Panc1 (cell line): ENCODE measurements at regions not wholly inside any gene's neighbourhood (a gene's known extent, or its start where the extent isn't known, plus 50 kb on each side); places are given as distances from the start of the nearest gene placed in this dataset.

Experiments
- ATAC-seq: fragments of 200-7000 bp; cut with Tn5 transposase; 2 replicates; pipeline ENCODE4 v1.9.1; 2020; ENCODE audit warnings: mild to moderate bottlenecking, moderate library complexity
- BruUV-seq: library from RNA; stranded (reverse); fragments of 400-500 nt; replicated peaks from 2 replicates; lab custom pipeline; 2021; lab: Mats Ljungman, UMichigan
- CTCF ChIA-PET: fragments of 300-600 bp; sonication (Branson Sonifier 250); formaldehyde crosslinking; loops from one replicate; lab custom pipeline; 2022; ENCODE audit warnings: antibody characterized with exemption; lab: Charles Lee
- POLR2A ChIA-PET: fragments of 300-600 bp; sonication (Branson Sonifier 250); formaldehyde crosslinking; loops from one replicate; lab custom pipeline; 2022; ENCODE audit warnings: antibody characterized with exemption; lab: Charles Lee
- DNase-seq: peaks from one replicate; pipeline ENCODE4 v3.0.0-alpha.2; 2010; ENCODE audit warnings: low read depth, low spot score
- H3K27ac ChIP-seq: 2 replicates; pipeline ENCODE4 v1.5.1; 2011; ENCODE audit warnings: mild to moderate bottlenecking, low read length, inconsistent platforms
- H3K27me3 ChIP-seq: fragments of 200-500 bp; sonication (Bioruptor generic); 2 replicates; pipeline ENCODE4 v1.6.0; 2014; ENCODE audit warnings: low read length, inconsistent platforms; ENCODE audit not compliant: control insufficient read depth, insufficient read depth
- H3K36me3 ChIP-seq: fragments of 200-500 bp; sonication (Bioruptor generic); 2 replicates; pipeline ENCODE4 v1.5.1; 2014; ENCODE audit warnings: inconsistent platforms, mild to moderate bottlenecking, low read length, moderate library complexity; ENCODE audit not compliant: control insufficient read depth, insufficient read depth
- H3K4me1 ChIP-seq: 2 replicates; pipeline ENCODE4 v1.5.1; 2011; ENCODE audit warnings: inconsistent platforms, mild to moderate bottlenecking, low read length, moderate library complexity; ENCODE audit not compliant: control insufficient read depth, insufficient read depth
- H3K4me3 ChIP-seq, 2 experiments: 2 replicates each; pipeline ENCODE4 v1.5.1; 2011 to 2012; ENCODE audit warnings: low read depth in 2 of 2, low read length in 2 of 2, mild to moderate bottlenecking in 2 of 2, inconsistent platforms in 1 of 2, moderate library complexity in 1 of 2
- H3K9me3 ChIP-seq: fragments of 200-500 bp; sonication (Bioruptor generic); 2 replicates; pipeline ENCODE4 v1.5.1; 2014; ENCODE audit warnings: low read depth, mild to moderate bottlenecking, inconsistent platforms, low read length, moderate library complexity; ENCODE audit not compliant: control insufficient read depth, insufficient read depth
- CTCF ChIP-seq: fragments of 450-650 bp; IDR thresholded peaks from 2 replicates; pipeline ENCODE4 v1.5.1; 2017; ENCODE audit warnings: mild to moderate bottlenecking
- POLR2AphosphoS5 ChIP-seq: IDR thresholded peaks from 2 replicates; pipeline ENCODE4 v1.6.1; 2012; ENCODE audit warnings: mild to moderate bottlenecking, low read depth, low read length, moderate library complexity
- SIN3A ChIP-seq: IDR thresholded peaks from 2 replicates; pipeline ENCODE4 v1.6.1; 2012; ENCODE audit warnings: low read depth, mild to moderate bottlenecking, low read length, moderate library complexity, borderline replicate concordance; ENCODE audit not compliant: insufficient read depth
- TCF7L2 ChIP-seq: IDR thresholded peaks from 2 replicates; pipeline ENCODE4 v1.6.1; 2011; ENCODE audit warnings: mild to moderate bottlenecking, low read depth, low read length, inconsistent platforms
- in situ Hi-C: cut with HindIII; loops from 2 replicates; pipeline ENCODE4 v1.10.0; 2016; ENCODE audit warnings: low sequenced_read_pairs, low pct_unique_long_range_greater_than_20kb
- intact Hi-C: fragments of 100-400 bp; cut with micrococcal nuclease; formaldehyde crosslinking; loops from one replicate; pipeline ENCODE4 v1.10.0; 2022; ENCODE audit not compliant: unreplicated experiment
- TF ChIP-seq, protein P1 (sequence below), 2 experiments: IDR thresholded peaks; 2 replicates each; pipeline ENCODE4 v1.6.1; 2011 to 2012; ENCODE audit warnings: low read depth in 2 of 2, control low read depth in 1 of 2, low read length in 1 of 2, mild to moderate bottlenecking in 1 of 2, moderate library complexity in 1 of 2; ENCODE audit not compliant: insufficient read depth in 1 of 2

DNA sequence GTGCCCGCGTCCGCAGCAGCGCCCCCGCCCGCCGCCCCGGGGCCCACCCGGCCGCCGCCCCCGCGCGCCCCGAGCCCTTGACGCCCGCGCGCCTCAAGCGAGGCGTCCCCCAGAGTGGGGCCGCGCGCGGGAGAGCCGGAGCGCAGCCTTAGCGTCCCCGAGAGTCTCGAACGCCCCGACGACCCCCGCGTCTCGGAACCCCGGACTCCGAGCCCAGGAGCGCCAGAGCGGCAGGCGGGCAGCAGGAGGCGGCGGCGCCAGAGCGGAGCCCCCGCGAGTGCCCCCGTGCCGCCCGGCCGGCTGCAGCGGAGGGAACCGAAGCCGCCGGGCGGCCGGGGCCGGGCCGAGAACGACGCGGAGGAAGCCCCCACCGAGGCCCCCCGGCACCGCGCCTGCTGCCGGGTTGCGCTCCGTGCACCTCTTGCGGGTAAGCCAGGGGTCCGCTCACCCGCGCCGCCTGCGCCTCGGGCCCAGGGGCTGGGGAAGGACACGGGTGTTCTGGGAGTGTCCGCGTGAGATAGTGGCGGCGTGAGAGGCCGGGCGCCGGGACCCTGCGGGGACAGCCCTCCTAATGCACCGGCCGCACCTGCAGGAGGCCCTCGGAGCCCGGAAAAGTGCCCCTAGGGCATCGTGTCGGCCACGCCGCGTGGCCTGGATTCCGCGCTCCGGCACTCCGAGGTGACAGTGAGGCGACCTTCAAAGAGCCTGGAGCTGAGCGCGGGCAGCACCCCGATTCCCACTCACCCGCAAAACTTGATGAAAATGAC, 52.0 kb upstream of the ULK4 start:
- in situ Hi-C loops = no loop called here
- CTCF ChIA-PET = interaction anchor here (0.7 kb wide), 1 partner anchor 48 kb away, joined by 5 read pairs; no protein-coding TSS in a partner anchor
- Histone ChIP-seq H3K27ac (peak overlapping the region; percentile 89), H3K27me3 (no peaks in the 10 kb centered on the region), H3K4me1 (peaks cover 16% of the 10 kb centered on the region), H3K9me3 (no peaks in the 10 kb centered on the region), H3K4me3 (peak overlapping the region; percentile 75 to 89), H3K36me3 (no peaks in the 10 kb centered on the region; the same call in 1 of the 2 replicates)
- DNase-seq = no peak
- intact Hi-C loops = loop anchor here (5.0 to 10.0 kb wide), 2 partner anchors 52 to 119 kb away; partner anchors contain the start of gene ULK4
- peak; percentile 44 for ATAC-seq
- TF ChIP-seq SIN3A (no peak), TCF7L2 (no peak), CTCF (peak; percentile 57)
- BruUV-seq = no TSS peak
- POLR2A ChIA-PET = no interaction called here

DNA sequence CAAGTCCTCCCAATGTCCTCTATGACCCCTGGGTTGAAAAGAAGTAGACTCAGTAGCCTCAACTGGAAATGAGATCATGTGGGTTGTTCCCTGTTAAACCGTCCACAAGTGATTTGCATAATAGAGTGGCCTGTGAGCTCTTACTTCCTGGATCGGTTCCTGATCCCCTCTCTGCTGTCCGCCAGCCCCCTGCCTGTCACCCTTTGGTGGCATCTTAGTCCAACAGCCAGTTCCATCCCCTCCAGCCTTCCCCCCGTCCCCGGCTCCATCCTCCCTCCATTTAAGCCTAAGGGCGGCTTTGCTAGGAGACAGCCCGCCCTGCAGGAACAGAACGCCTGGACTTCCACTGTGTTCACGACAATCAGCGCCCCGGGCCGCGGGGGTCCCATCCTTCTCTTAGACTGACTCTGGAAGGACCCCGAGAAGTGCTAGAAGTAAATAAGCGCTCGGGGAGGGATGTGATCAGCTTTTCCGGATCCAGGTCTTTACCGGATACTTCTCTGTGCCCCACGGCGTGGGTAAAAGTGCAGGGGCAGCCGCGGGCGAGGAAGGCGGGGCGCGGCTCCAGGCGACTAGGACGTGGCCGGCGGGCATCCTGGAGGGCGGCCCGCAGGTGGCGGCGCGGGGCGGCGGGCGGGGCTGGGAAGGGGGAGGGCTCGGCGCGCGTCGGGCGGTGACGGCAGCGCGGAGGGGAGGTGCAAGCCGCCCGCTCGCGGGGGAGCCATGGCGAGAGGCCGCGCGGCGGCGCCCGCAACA, 51.2 kb upstream of the ULK4 start:
- Histone ChIP-seq H3K27ac (peak overlapping the region; percentile 78), H3K4me3 (peak overlapping the region; percentile 57 to 81), H3K4me1 (peaks cover 9% of the 10 kb centered on the region), H3K9me3 (no peaks in the 10 kb centered on the region), H3K36me3 (no peaks in the 10 kb centered on the region; the same call in 1 of the 2 replicates), H3K27me3 (no peaks in the 10 kb centered on the region)
- ChIA-PET CTCF (interaction anchor here (1.0 kb wide), 1 partner anchor 66 kb away, joined by 3 read pairs; no protein-coding TSS in a partner anchor), POLR2A (no interaction called here)
- in situ Hi-C loops = no loop called here
- ATAC-seq = peak; percentile 95
- DNase-seq = no peak
- intact Hi-C loops = loop anchor here (5.0 to 10.0 kb wide), 2 partner anchors 51 to 118 kb away; partner anchors contain the start of gene ULK4
- no TSS peak for BruUV-seq
- no peak for TF ChIP-seq SIN3A
- TF ChIP-seq CTCF = no peak; the same call in 1 of the 2 replicates
- no peak for TF ChIP-seq POLR2AphosphoS5
- TF ChIP-seq TCF7L2 = no peak

DNA sequence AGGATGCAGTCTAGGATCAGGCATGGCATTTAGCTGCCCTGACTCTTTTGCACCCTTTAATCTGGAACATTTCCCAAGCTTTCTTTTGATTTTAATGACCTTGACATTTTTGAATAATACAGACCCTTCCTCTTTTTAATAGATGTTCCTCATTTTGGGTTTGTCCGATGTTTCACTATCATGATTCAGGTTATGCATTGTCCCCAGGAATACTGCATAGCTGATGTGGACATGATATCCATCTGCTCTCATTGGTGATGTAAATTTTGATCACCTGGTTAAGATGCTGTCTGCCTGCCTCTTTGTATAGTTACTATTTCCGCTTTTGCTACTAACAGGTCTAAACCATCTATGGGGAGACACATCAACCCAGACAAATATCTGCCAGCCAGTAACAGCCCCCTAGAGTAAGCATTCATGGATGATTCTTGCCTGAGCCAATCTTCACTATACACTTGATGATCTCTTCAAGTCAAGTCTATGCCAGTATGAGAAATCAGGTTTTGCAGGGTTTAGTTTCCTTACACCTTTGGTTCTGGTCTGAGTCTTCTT, 50.6 kb upstream of the ULK4 start:
- Histone ChIP-seq H3K36me3 (no peaks in the 10 kb centered on the region; the same call in 1 of the 2 replicates), H3K4me3 (peak overlapping the region; percentile 57 to 81), H3K27me3 (no peaks in the 10 kb centered on the region), H3K27ac (peak overlapping the region; percentile 78), H3K4me1 (peaks cover 5% of the 10 kb centered on the region), H3K9me3 (no peaks in the 10 kb centered on the region)
- intact Hi-C loops = loop anchor here (5.0 to 10.0 kb wide), 2 partner anchors 50 to 118 kb away; partner anchors contain the start of gene ULK4
- TF ChIP-seq SIN3A (no peak), POLR2AphosphoS5 (no peak), TCF7L2 (no peak), CTCF (no peak)
- TF ChIP-seq, protein P1, sequence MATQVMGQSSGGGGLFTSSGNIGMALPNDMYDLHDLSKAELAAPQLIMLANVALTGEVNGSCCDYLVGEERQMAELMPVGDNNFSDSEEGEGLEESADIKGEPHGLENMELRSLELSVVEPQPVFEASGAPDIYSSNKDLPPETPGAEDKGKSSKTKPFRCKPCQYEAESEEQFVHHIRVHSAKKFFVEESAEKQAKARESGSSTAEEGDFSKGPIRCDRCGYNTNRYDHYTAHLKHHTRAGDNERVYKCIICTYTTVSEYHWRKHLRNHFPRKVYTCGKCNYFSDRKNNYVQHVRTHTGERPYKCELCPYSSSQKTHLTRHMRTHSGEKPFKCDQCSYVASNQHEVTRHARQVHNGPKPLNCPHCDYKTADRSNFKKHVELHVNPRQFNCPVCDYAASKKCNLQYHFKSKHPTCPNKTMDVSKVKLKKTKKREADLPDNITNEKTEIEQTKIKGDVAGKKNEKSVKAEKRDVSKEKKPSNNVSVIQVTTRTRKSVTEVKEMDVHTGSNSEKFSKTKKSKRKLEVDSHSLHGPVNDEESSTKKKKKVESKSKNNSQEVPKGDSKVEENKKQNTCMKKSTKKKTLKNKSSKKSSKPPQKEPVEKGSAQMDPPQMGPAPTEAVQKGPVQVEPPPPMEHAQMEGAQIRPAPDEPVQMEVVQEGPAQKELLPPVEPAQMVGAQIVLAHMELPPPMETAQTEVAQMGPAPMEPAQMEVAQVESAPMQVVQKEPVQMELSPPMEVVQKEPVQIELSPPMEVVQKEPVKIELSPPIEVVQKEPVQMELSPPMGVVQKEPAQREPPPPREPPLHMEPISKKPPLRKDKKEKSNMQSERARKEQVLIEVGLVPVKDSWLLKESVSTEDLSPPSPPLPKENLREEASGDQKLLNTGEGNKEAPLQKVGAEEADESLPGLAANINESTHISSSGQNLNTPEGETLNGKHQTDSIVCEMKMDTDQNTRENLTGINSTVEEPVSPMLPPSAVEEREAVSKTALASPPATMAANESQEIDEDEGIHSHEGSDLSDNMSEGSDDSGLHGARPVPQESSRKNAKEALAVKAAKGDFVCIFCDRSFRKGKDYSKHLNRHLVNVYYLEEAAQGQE (IDR thresholded peaks at IDR 0.05; ENCODE audit: insufficient read depth in 1 of 2, low read depth in 2 of 2, low read length in 1 of 2) = no peak
- DNase-seq = no peak
- in situ Hi-C loops = no loop called here
- POLR2A ChIA-PET = interaction anchor here (0.6 kb wide), 1 partner anchor 146 kb away, joined by 6 read pairs; no protein-coding TSS in a partner anchor
- CTCF ChIA-PET = interaction anchor here (1.0 kb wide), 1 partner anchor 67 kb away, joined by 3 read pairs; no protein-coding TSS in a partner anchor
- no peak for ATAC-seq
- BruUV-seq = TSS peak; percentile 86
